WTC11 (cell line): ENCODE measurements at regions not wholly inside any gene's neighbourhood (a gene's known extent, or its start where the extent isn't known, plus 50 kb on each side); places are given as distances from the start of the nearest gene placed in this dataset.

Source experiments
- GRHL2 ChIP-seq: fragments of 250-450 bp; sonication (Bioruptor Pico); IDR thresholded peaks from 2 replicates; pipeline ENCODE4 v1.8.0; 2022; ENCODE audit warnings: mild to moderate bottlenecking, moderate library complexity; ENCODE audit not compliant: insufficient replicate concordance, severe bottlenecking
- JUN ChIP-seq: sonication (generic); formaldehyde crosslinking; IDR thresholded peaks from 2 replicates; pipeline ENCODE4 v1.8.0; 2023; ENCODE audit warnings: mild to moderate bottlenecking, missing genetic modification reagents
- NFATC4 ChIP-seq: fragments of 250-450 bp; sonication (Bioruptor Pico); IDR thresholded peaks from 2 replicates; pipeline ENCODE4 v1.9.0; 2021; ENCODE audit warnings: mild to moderate bottlenecking
- NFYB ChIP-seq: sonication (generic); formaldehyde crosslinking; conservative IDR thresholded peaks from 2 replicates; pipeline ENCODE4 v1.8.0; 2022; ENCODE audit warnings: low read depth, missing genetic modification reagents
- NR2C2 ChIP-seq: sonication (generic); formaldehyde crosslinking; IDR thresholded peaks from 2 replicates; pipeline ENCODE4 v1.8.0; 2022; ENCODE audit warnings: mild to moderate bottlenecking, missing genetic modification reagents
- TF ChIP-seq, protein P1 (sequence below): sonication (generic); formaldehyde crosslinking; IDR thresholded peaks from 2 replicates; pipeline ENCODE4 v1.8.1; 2022; ENCODE audit warnings: missing genetic modification reagents, borderline replicate concordance
- TF ChIP-seq, protein P2 (sequence below): sonication (generic); formaldehyde crosslinking; IDR thresholded peaks from 2 replicates; pipeline ENCODE4 v1.8.1; 2022; ENCODE audit warnings: low read depth, missing genetic modification reagents, borderline replicate concordance
- TF ChIP-seq, protein P3 (sequence below): sonication (generic); formaldehyde crosslinking; IDR thresholded peaks from 2 replicates; pipeline ENCODE4 v1.8.0; 2022; ENCODE audit warnings: mild to moderate bottlenecking, missing genetic modification reagents
- TF ChIP-seq, protein P4 (sequence below): fragments of 200-600 bp; IDR thresholded peaks from 2 replicates; pipeline ENCODE4 v1.8.0; 2022; ENCODE audit warnings: antibody characterized with exemption
- TF ChIP-seq, protein P5 (sequence below): sonication (generic); formaldehyde crosslinking; IDR thresholded peaks from 2 replicates; pipeline ENCODE4 v1.8.0; 2023; ENCODE audit warnings: missing genetic modification reagents
- TF ChIP-seq, protein P6 (sequence below): sonication (generic); formaldehyde crosslinking; IDR thresholded peaks from 2 replicates; pipeline ENCODE4 v1.8.1; 2023; ENCODE audit warnings: mild to moderate bottlenecking, moderate library complexity, missing genetic modification reagents
- TF ChIP-seq, protein P7 (sequence below): sonication (generic); formaldehyde crosslinking; IDR thresholded peaks from 2 replicates; pipeline ENCODE4 v1.8.0; 2023; ENCODE audit warnings: missing genetic modification reagents, mild to moderate bottlenecking, borderline replicate concordance
- TF ChIP-seq, protein P8 (sequence below): sonication (generic); formaldehyde crosslinking; IDR thresholded peaks from 2 replicates; pipeline ENCODE4 v1.8.0; 2023; ENCODE audit warnings: mild to moderate bottlenecking, missing genetic modification reagents

DNA sequence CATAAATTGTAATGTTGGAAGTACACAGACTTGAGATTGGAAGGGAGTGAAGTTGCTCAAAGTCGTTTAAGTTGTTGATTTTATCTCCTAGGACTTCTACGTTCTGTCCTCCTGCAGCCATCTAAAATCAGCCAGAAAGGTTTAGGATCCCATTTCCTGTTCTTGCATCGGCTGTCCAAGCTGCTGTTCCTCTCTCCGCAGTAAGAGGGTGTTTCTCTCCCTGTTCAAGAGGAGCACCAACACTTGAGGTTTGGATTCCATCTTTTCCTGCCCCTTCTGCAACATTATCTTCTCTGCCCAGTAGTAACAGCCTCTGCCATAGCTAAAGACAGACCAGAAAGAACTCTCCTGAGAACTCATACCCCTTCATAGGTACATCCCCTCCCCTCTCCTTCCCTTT, 373.4 kb downstream of the GADD45G start:
- TF ChIP-seq, protein P1, sequence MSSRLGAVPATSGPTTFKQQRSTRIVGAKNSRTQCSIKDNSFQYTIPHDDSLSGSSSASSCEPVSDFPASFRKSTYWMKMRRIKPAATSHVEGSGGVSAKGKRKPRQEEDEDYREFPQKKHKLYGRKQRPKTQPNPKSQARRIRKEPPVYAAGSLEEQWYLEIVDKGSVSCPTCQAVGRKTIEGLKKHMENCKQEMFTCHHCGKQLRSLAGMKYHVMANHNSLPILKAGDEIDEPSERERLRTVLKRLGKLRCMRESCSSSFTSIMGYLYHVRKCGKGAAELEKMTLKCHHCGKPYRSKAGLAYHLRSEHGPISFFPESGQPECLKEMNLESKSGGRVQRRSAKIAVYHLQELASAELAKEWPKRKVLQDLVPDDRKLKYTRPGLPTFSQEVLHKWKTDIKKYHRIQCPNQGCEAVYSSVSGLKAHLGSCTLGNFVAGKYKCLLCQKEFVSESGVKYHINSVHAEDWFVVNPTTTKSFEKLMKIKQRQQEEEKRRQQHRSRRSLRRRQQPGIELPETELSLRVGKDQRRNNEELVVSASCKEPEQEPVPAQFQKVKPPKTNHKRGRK (CRISPR knock-in tag): no peak
- TF ChIP-seq, protein P2, sequence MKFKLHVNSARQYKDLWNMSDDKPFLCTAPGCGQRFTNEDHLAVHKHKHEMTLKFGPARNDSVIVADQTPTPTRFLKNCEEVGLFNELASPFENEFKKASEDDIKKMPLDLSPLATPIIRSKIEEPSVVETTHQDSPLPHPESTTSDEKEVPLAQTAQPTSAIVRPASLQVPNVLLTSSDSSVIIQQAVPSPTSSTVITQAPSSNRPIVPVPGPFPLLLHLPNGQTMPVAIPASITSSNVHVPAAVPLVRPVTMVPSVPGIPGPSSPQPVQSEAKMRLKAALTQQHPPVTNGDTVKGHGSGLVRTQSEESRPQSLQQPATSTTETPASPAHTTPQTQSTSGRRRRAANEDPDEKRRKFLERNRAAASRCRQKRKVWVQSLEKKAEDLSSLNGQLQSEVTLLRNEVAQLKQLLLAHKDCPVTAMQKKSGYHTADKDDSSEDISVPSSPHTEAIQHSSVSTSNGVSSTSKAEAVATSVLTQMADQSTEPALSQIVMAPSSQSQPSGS (CRISPR knock-in tag): no peak
- TF ChIP-seq, protein P3, sequence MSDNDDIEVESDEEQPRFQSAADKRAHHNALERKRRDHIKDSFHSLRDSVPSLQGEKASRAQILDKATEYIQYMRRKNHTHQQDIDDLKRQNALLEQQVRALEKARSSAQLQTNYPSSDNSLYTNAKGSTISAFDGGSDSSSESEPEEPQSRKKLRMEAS: no peak
- TF ChIP-seq, protein P4, sequence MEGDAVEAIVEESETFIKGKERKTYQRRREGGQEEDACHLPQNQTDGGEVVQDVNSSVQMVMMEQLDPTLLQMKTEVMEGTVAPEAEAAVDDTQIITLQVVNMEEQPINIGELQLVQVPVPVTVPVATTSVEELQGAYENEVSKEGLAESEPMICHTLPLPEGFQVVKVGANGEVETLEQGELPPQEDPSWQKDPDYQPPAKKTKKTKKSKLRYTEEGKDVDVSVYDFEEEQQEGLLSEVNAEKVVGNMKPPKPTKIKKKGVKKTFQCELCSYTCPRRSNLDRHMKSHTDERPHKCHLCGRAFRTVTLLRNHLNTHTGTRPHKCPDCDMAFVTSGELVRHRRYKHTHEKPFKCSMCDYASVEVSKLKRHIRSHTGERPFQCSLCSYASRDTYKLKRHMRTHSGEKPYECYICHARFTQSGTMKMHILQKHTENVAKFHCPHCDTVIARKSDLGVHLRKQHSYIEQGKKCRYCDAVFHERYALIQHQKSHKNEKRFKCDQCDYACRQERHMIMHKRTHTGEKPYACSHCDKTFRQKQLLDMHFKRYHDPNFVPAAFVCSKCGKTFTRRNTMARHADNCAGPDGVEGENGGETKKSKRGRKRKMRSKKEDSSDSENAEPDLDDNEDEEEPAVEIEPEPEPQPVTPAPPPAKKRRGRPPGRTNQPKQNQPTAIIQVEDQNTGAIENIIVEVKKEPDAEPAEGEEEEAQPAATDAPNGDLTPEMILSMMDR: no peak
- TF ChIP-seq, protein P5, sequence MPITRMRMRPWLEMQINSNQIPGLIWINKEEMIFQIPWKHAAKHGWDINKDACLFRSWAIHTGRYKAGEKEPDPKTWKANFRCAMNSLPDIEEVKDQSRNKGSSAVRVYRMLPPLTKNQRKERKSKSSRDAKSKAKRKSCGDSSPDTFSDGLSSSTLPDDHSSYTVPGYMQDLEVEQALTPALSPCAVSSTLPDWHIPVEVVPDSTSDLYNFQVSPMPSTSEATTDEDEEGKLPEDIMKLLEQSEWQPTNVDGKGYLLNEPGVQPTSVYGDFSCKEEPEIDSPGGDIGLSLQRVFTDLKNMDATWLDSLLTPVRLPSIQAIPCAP (CRISPR knock-in tag): no peak
- TF ChIP-seq NFATC4 (no peak), NR2C2 (CRISPR knock-in tag) (no peak), JUN (CRISPR knock-in tag) (no peak), NFYB (no peak), GRHL2 (CRISPR knock-in tag) (no peak)
- TF ChIP-seq, protein P6, sequence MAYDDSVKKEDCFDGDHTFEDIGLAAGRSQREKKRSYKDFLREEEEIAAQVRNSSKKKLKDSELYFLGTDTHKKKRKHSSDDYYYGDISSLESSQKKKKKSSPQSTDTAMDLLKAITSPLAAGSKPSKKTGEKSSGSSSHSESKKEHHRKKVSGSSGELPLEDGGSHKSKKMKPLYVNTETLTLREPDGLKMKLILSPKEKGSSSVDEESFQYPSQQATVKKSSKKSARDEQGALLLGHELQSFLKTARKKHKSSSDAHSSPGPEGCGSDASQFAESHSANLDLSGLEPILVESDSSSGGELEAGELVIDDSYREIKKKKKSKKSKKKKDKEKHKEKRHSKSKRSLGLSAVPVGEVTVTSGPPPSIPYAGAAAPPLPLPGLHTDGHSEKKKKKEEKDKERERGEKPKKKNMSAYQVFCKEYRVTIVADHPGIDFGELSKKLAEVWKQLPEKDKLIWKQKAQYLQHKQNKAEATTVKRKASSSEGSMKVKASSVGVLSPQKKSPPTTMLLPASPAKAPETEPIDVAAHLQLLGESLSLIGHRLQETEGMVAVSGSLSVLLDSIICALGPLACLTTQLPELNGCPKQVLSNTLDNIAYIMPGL (CRISPR knock-in tag): no peak
- TF ChIP-seq, protein P7, sequence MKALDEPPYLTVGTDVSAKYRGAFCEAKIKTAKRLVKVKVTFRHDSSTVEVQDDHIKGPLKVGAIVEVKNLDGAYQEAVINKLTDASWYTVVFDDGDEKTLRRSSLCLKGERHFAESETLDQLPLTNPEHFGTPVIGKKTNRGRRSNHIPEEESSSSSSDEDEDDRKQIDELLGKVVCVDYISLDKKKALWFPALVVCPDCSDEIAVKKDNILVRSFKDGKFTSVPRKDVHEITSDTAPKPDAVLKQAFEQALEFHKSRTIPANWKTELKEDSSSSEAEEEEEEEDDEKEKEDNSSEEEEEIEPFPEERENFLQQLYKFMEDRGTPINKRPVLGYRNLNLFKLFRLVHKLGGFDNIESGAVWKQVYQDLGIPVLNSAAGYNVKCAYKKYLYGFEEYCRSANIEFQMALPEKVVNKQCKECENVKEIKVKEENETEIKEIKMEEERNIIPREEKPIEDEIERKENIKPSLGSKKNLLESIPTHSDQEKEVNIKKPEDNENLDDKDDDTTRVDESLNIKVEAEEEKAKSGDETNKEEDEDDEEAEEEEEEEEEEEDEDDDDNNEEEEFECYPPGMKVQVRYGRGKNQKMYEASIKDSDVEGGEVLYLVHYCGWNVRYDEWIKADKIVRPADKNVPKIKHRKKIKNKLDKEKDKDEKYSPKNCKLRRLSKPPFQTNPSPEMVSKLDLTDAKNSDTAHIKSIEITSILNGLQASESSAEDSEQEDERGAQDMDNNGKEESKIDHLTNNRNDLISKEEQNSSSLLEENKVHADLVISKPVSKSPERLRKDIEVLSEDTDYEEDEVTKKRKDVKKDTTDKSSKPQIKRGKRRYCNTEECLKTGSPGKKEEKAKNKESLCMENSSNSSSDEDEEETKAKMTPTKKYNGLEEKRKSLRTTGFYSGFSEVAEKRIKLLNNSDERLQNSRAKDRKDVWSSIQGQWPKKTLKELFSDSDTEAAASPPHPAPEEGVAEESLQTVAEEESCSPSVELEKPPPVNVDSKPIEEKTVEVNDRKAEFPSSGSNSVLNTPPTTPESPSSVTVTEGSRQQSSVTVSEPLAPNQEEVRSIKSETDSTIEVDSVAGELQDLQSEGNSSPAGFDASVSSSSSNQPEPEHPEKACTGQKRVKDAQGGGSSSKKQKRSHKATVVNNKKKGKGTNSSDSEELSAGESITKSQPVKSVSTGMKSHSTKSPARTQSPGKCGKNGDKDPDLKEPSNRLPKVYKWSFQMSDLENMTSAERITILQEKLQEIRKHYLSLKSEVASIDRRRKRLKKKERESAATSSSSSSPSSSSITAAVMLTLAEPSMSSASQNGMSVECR (CRISPR knock-in tag): no peak
- TF ChIP-seq, protein P8, sequence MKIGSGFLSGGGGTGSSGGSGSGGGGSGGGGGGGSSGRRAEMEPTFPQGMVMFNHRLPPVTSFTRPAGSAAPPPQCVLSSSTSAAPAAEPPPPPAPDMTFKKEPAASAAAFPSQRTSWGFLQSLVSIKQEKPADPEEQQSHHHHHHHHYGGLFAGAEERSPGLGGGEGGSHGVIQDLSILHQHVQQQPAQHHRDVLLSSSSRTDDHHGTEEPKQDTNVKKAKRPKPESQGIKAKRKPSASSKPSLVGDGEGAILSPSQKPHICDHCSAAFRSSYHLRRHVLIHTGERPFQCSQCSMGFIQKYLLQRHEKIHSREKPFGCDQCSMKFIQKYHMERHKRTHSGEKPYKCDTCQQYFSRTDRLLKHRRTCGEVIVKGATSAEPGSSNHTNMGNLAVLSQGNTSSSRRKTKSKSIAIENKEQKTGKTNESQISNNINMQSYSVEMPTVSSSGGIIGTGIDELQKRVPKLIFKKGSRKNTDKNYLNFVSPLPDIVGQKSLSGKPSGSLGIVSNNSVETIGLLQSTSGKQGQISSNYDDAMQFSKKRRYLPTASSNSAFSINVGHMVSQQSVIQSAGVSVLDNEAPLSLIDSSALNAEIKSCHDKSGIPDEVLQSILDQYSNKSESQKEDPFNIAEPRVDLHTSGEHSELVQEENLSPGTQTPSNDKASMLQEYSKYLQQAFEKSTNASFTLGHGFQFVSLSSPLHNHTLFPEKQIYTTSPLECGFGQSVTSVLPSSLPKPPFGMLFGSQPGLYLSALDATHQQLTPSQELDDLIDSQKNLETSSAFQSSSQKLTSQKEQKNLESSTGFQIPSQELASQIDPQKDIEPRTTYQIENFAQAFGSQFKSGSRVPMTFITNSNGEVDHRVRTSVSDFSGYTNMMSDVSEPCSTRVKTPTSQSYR (CRISPR knock-in tag): no peak
